Head of caudate nucleus (tissue), 42 donors: ENCODE measurements at regions not wholly inside any gene's neighbourhood (a gene's known extent, or its start where the extent isn't known, plus 50 kb on each side); places are given as distances from the start of the nearest gene placed in this dataset.

Experiments used
- DNase-seq, 42 donors: peaks; one replicate each; pipeline versions ENCODE4 v3.0.0 to v3.0.0-alpha.2; 2020 to 2021; ENCODE audit warnings: mixed read lengths in 7 of 42
- intact Hi-C: fragments of 100-400 bp; cut with DNase I; formaldehyde crosslinking; loops from one replicate; pipeline ENCODE4 v1.15.0; 2022

- intact Hi-C loops: no loop called here
- DNase-seq: no peak
Observed at GRCh38 chr11:71358963-71359567, 89.1 kb downstream of the DHCR7 start.

DNA sequence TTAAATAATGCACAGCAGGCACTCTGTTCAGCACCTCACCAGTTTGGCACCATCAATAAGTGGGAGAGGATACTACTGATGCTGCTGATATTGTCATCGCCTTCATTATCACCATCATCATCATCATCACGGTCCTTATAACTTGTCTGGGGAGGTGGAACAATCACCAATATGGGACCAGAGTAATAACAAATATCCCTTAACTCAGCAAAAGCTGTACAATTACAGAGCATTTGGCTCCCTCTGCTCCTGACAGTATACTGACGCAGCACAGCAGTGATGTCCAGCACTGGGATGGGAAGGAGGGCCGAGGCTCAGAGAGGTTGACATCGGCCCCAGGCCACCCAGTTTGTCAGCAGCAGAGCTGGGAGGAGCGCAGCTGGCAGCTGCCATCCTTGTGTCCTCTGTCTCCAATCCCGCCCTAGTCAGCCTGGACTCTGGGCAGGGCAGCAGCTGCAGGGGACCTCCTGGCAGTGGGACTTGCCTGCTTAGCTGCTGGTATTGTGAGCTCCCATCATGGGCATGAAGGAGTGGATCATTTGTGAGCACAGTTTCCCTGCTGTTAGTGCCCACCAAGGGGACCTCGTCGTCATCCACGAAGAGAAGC lies 90.0 kb downstream of the DHCR7 start:
- peak in 10 of 42 donors; percentile 1 to 65 (median 20) for DNase-seq
- intact Hi-C loops: no loop called here

GRCh38 chr11:71357414-71357813 lies 90.8 kb downstream of the DHCR7 start:
- intact Hi-C loops: no loop called here

DNA sequence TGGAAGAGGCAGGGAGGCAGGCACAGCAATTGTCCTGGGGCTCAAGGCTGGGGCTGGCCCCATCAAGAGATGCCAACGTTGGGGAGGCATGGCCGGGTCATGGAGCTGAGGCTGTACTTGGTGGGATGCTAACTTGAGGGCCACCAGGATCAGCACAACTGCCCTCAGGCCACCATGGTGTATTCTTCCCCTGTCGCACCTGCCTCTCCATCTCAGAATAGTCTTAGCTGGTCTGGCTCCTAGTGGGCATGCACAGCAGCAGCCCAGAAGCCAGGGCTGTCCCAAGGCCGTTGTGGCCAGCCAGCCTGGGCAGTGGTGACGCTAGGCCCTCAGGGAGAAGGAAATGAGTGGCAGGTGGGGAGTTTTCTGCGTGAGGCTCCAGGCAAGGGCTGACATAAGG lies 91.3 kb downstream of the DHCR7 start:
- DNase-seq: peak in 1 of 42 donors; percentile 5
- intact Hi-C loops: no loop called here

More at GRCh38 chr11:71357414-71357813, 90.8 kb downstream of the DHCR7 start:
- peak in 1 of 42 donors; percentile 6 for DNase-seq

GRCh38 chr11:71356280-71356876 lies 91.8 kb downstream of the DHCR7 start:
- DNase-seq: peak in 1 of 42 donors; percentile 2
- intact Hi-C loops: no loop called here

- intact Hi-C loops: no loop called here
- peak in 1 of 42 donors; percentile 2 for DNase-seq
Observed at GRCh38 chr11:71355281-71355680, 92.9 kb downstream of the DHCR7 start.

DNA sequence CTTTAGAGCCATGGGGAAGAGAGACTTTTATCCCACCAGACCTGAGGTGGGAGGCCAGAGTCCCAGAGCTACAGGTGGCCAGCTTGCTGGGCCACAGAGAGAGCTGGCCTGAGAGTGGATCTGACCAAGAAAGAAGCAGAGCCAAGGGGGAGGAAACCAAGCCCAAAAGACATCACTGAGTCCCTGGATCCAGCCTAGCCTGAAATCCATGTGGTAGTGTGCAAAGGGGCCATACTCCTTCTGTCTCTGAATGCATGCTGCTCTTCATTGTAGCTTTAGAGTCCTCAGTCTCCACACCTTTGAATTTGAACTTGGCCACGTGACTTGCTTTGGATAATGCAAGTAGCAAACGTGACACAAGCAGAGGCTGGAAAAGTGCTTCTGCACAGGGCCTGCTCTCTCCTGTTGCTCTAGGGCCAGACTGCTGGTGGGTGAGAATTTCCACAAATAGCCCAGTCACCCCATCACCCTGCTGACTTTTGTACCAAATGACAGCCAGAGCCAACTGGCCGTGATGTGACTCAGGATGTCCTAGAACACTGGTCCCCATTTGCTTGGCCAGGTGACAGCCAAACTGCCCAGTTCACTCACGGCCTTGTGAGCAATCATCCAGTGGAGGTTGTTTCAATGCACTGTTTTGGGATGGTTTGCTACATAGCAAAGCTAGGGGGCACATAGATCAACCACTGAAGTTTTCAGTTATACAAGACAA lies 93.6 kb downstream of the DHCR7 start:
- intact Hi-C loops: no loop called here
- DNase-seq: no peak

- intact Hi-C loops: no loop called here
- DNase-seq: peak in 1 of 42 donors; percentile 10
Observed at GRCh38 chr11:71352748-71353147, 95.4 kb downstream of the DHCR7 start.

- intact Hi-C loops: no loop called here
- DNase-seq: peak in 2 of 42 donors; percentile 26 to 27
Observed at GRCh38 chr11:71352226-71352625, 96.0 kb downstream of the DHCR7 start.

- intact Hi-C loops: no loop called here
- DNase-seq: peak in 1 of 42 donors; percentile 14
Observed at GRCh38 chr11:71349627-71350026, 97.2 kb upstream of the SHANK2 start.

GRCh38 chr11:71343828-71344400 lies 91.5 kb upstream of the SHANK2 start:
- intact Hi-C loops: no loop called here

DNA sequence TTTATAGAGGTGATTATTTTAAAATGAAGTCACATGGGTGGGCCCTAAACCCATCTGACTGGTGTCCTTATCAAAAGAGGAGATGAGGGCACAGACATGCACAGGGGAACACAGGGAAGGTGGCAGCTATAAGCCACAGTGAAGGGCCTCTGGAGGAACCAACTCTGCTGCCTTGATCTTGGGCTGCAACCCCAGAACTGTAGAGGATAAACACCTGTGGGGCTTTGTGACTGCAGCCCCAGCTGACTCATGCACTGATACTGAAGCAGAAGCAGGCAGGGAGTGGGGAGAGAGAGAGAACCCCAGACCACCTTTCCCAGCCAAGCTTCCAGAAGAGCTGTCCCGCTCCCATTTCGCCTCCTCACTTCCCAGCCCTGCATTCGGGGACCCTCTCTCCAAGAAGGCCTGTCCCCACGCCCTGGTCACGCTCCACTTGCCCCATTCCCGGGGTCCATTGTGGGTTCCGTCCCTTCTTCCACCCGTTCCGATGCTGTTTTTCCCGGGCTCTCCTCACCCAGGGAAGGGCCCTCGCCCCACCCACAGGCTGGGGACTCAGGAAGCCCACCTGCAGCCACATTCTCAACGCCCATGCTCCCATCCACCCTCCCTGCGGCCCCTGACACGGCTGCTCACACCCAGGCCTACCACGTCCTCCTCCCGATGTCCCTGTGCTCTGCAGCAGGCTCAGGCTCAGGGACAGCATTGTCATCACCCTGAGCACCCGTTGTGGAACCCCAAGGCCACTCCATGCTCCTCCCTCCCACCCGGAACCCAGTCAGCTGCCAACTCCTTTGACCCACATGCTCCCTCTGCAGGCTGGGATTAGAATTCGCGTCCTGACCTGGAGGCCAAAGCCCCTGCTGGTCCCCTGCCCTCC lies 90.8 kb upstream of the SHANK2 start:
- DNase-seq: peak in 36 of 42 donors; percentile 13 to 73 (median 49)
- intact Hi-C loops: no loop called here

More at GRCh38 chr11:71343828-71344400, 91.5 kb upstream of the SHANK2 start:
- no peak for DNase-seq

- peak in 2 of 42 donors; percentile 18 to 19 for DNase-seq
- intact Hi-C loops: no loop called here
Observed at GRCh38 chr11:71342116-71342515, 89.7 kb upstream of the SHANK2 start.

GRCh38 chr11:71341596-71341995 lies 89.2 kb upstream of the SHANK2 start:
- intact Hi-C loops: no loop called here
- peak in 2 of 42 donors; percentile 18 to 22 for DNase-seq

- DNase-seq: peak in 1 of 42 donors; percentile 11
- intact Hi-C loops: no loop called here
Observed at GRCh38 chr11:71341173-71341572, 88.8 kb upstream of the SHANK2 start.

DNA sequence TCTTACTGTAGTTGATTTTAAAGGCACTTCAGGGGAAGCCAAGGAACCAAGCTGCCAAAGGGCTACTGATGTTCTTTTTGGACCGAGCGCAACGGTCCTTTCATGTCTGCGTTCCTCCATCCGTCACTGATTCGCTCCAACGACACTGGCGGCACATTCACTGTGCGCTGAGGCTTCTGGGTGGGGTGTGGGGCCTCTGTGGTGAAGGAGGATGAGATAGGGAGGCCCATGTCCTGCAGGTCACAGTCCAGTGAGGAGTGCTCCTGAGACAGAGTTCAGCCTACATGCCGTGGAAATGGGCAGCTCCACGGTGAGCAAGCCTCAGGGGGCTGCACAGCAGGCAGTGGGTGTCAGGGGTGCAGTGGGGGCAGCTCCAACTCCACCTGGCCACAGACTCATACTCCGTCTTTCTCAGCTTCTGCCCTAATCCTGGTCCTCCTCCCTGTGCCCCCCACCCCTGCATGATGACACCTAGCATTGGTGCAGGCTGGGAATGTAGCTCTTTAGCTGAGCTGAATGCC lies 87.8 kb upstream of the SHANK2 start:
- intact Hi-C loops: no loop called here
- DNase-seq: peak in 3 of 42 donors; percentile 3 to 15 (median 7)

- intact Hi-C loops: no loop called here
- DNase-seq: peak in 5 of 42 donors; percentile 5 to 30 (median 7)
Observed at GRCh38 chr11:71339396-71339881, 87.1 kb upstream of the SHANK2 start.

DNA sequence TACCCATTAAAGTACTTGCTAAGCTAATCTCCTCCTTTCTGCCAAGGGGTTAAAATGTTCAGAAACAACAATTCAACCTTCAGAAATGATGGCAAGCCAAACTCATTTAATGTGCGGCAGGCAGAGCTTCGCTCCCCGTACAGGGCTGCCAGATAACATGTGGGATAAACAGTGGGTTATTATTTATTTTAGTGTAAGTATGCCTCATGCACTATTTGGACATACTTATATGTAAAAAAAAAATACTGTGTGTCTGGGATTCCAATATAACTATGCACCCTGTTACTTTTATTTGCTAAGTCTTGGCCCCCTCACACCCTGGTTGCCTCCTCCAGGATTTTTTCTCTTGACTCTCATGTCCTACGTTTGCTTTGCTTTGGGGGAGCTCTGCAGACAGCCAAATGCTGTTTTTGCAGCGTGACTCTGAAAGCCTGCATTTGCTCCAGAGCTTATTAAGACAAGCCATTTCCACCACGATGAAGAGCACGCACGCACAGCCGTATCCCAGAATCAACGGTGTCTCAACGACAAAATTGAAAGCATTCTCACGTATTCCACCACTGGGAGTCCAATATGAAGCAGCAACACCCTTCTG lies 86.5 kb upstream of the SHANK2 start:
- intact Hi-C loops: no loop called here
- peak in 3 of 42 donors; percentile 5 to 18 (median 8) for DNase-seq
